Colonic mucosa (tissue), 4 donors: ENCODE measurements at regions not wholly inside any gene's neighbourhood (a gene's known extent, or its start where the extent isn't known, plus 50 kb on each side); places are given as distances from the start of the nearest gene placed in this dataset.

Source experiments
- DNase-seq: peaks from one replicate; pipeline ENCODE4 v3.0.0-alpha.2; 2020
- H3K27ac ChIP-seq: fragments of 200-600 bp; one replicate; pipeline ENCODE4 v1.8.0; 2021
- H3K27me3 ChIP-seq: fragments of 200-600 bp; one replicate; pipeline ENCODE4 v1.8.0; 2021
- H3K36me3 ChIP-seq: fragments of 200-600 bp; one replicate; pipeline ENCODE4 v1.8.0; 2021
- H3K4me1 ChIP-seq: fragments of 200-600 bp; one replicate; pipeline ENCODE4 v1.8.0; 2021; ENCODE audit warnings: mild to moderate bottlenecking
- H3K4me3 ChIP-seq: fragments of 200-600 bp; one replicate; pipeline ENCODE4 v1.8.0; 2021
- H3K9ac ChIP-seq, 2 donors: one replicate each; pipeline ENCODE4 v1.7.0; 2013; ENCODE audit warnings: control low read depth in 2 of 2, low read depth in 2 of 2, low read length in 2 of 2
- H3K9me3 ChIP-seq: fragments of 200-600 bp; one replicate; pipeline ENCODE4 v1.8.0; 2021
- CTCF ChIP-seq: fragments of 200-600 bp; IDR thresholded peaks from one replicate; pipeline ENCODE4 v1.8.0; 2022; ENCODE audit warnings: antibody characterized with exemption, mild to moderate bottlenecking
- intact Hi-C: fragments of 100-400 bp; cut with DNase I; formaldehyde crosslinking; loops from one replicate; pipeline ENCODE4 v1.14.1; 2022
- donor health status: healthy.
- donor health status: DM: no; HTN: no; CAD: no.
- donor health status: DM: no; HTN: no; CAD: no.

GRCh38 chr7:17665029-17665428, 275.3 kb downstream of the SNX13 start:
- no peaks in the 10 kb centered on the region for H3K9me3 ChIP-seq
- DNase-seq = no peak
- H3K4me3 ChIP-seq = no peak overlapping the region
- no peak overlapping the region for H3K9ac ChIP-seq
- H3K27me3 ChIP-seq = no peaks in the 10 kb centered on the region
- intact Hi-C loops = no loop called here
- H3K4me1 ChIP-seq = no peaks in the 10 kb centered on the region
- no peak overlapping the region for H3K27ac ChIP-seq
- TF ChIP-seq CTCF = no peak
- H3K36me3 ChIP-seq = no peaks in the 10 kb centered on the region

GRCh38 chr7:17668122-17668521, 272.2 kb downstream of the SNX13 start:
- intact Hi-C loops = no loop called here
- DNase-seq = no peak
- Histone ChIP-seq H3K27me3 (no peaks in the 10 kb centered on the region), H3K36me3 (no peaks in the 10 kb centered on the region), H3K4me1 (no peaks in the 10 kb centered on the region), H3K4me3 (no peak overlapping the region), H3K27ac (no peak overlapping the region), H3K9me3 (no peaks in the 10 kb centered on the region), H3K9ac (no peak overlapping the region)
- TF ChIP-seq CTCF = no peak

- DNase-seq = no peak
Measured at GRCh38 chr7:17669204-17669603, 271.1 kb downstream of the SNX13 start.

GRCh38 chr7:17671956-17672355, 268.3 kb downstream of the SNX13 start:
- no peak overlapping the region for H3K4me3 ChIP-seq
- H3K9me3 ChIP-seq = no peaks in the 10 kb centered on the region
- no peak for DNase-seq
- H3K27me3 ChIP-seq = no peaks in the 10 kb centered on the region
- no peaks in the 10 kb centered on the region for H3K36me3 ChIP-seq
- H3K27ac ChIP-seq = no peak overlapping the region
- intact Hi-C loops = no loop called here
- H3K9ac ChIP-seq = no peak overlapping the region
- no peak for TF ChIP-seq CTCF
- no peaks in the 10 kb centered on the region for H3K4me1 ChIP-seq

More at GRCh38 chr7:17669204-17669603, 271.1 kb downstream of the SNX13 start:
- Histone ChIP-seq H3K4me3 (no peak overlapping the region), H3K27ac (no peak overlapping the region), H3K9me3 (no peaks in the 10 kb centered on the region), H3K4me1 (no peaks in the 10 kb centered on the region), H3K9ac (no peak overlapping the region), H3K36me3 (no peaks in the 10 kb centered on the region), H3K27me3 (no peaks in the 10 kb centered on the region)
- intact Hi-C loops = no loop called here
- no peak for TF ChIP-seq CTCF

- Histone ChIP-seq H3K27ac (no peak overlapping the region), H3K9me3 (no peaks in the 10 kb centered on the region), H3K27me3 (no peaks in the 10 kb centered on the region), H3K4me1 (no peaks in the 10 kb centered on the region), H3K4me3 (no peak overlapping the region), H3K9ac (no peak overlapping the region), H3K36me3 (no peaks in the 10 kb centered on the region)
- TF ChIP-seq CTCF = no peak
- intact Hi-C loops = no loop called here
- no peak for DNase-seq
Measured at GRCh38 chr7:17672783-17673182, 267.5 kb downstream of the SNX13 start.
